ENCODE measurements at regions not wholly inside any gene's neighbourhood (a gene's known extent, or its start where the extent isn't known, plus 50 kb on each side); places are given as distances from the start of the nearest gene placed in this dataset.

DNA sequence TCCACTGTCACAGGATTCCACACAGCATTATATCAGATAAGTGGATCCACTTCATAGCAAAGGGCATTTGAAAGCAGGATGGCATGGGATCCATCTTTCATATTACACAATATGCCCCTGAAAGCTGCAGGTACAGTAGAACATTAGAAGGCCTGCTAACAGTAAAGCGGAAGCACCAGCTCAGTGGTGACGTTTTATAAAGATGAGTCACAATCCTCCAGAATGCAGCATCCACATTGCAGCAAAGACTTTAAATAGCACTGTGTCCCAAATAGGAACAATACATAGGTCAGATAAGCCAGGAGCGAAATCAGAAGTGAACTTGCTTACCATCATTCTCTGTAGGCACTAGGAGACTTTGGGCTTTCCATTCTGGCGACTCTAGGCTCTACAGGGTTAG lies 609.5 kb upstream of the FAT1 start:
- TF ChIP-seq, protein P1, sequence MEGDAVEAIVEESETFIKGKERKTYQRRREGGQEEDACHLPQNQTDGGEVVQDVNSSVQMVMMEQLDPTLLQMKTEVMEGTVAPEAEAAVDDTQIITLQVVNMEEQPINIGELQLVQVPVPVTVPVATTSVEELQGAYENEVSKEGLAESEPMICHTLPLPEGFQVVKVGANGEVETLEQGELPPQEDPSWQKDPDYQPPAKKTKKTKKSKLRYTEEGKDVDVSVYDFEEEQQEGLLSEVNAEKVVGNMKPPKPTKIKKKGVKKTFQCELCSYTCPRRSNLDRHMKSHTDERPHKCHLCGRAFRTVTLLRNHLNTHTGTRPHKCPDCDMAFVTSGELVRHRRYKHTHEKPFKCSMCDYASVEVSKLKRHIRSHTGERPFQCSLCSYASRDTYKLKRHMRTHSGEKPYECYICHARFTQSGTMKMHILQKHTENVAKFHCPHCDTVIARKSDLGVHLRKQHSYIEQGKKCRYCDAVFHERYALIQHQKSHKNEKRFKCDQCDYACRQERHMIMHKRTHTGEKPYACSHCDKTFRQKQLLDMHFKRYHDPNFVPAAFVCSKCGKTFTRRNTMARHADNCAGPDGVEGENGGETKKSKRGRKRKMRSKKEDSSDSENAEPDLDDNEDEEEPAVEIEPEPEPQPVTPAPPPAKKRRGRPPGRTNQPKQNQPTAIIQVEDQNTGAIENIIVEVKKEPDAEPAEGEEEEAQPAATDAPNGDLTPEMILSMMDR (IDR thresholded peaks at IDR 0.05; ENCODE audit: insufficient read depth, missing control alignments): no peak
- FAIRE-seq: no peak
- no peak for DNase-seq (ENCODE audit: insufficient read length, low spot score)

DNA sequence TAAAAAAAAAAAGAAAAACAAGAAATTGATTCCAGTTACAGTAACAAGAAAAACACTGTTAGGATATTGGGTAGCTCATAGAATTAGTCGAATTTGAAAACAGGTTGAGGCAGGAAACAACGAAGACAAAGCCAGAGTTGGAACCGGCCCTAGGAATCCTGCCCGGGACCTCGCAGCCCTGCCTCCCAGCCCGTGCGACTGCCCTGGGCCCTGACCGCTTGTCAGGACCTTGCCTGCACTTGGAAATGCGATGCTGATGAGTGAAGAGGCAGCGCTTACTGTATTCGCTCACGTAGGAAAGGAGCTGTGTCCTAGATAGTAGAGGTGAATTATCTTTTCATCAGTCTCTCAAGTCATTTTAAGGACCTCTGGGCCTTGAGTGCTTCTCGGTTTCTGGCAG lies 611.7 kb upstream of the FAT1 start:
- TF ChIP-seq, protein P1 (IDR thresholded peaks at IDR 0.05; ENCODE audit: insufficient read depth, missing control alignments): no peak
- no peak for DNase-seq (ENCODE audit: insufficient read length, low spot score)
- FAIRE-seq: no peak

DNA sequence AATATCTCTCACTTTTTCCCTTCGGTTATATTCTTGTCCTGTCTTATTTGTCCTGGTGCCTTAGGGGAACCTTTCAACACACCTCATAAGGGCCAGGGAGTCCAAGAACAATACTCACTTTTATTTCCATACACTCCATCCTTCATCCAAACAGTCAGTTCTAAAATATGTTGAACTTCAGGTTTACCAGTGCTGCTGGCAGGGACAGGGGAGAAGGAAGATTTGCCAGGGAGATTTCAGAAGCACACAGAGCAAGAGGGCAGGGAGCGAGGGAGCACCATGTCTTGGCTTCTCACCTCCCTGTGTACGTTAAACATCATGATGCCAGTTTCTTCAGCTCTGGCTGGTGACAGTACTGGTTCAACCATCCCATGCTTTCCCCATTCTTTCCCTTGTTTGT lies 631.1 kb upstream of the FAT1 start:
- FAIRE-seq: no peak
- DNase-seq (ENCODE audit: insufficient read length, low spot score): no peak
- TF ChIP-seq, protein P1 (IDR thresholded peaks at IDR 0.05; ENCODE audit: insufficient read depth, missing control alignments): no peak

DNA sequence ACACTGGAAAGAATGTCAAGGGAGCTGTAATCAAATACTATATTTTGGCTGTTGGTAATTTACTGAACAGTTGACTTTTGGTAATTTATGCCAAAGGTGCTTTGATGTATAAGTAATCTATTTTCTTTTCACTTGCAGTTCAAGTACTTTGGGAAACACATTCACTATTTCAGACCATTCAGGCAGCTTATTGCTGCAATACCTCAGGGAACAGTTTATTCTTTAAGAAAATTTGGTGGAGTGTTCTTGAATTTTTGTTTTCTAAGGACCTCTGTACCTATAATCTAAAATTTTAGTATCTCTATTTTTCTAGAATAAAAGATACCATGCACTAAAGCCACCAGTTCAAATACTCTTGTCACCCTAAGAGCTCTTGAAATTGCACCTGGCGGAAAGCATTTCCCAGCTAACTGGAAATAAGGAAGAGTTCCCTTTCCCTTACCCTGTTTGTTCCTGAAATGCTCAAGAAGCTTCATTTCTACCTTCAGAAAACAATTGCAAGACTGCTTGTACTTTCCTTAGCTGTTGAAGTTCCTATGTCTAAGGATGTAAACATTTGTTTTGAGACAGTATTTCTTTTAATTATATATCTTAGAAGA lies 633.5 kb upstream of the FAT1 start:
- FAIRE-seq: no peak
- no peak for DNase-seq (ENCODE audit: insufficient read length, low spot score)
- TF ChIP-seq, protein P1 (IDR thresholded peaks at IDR 0.05; ENCODE audit: insufficient read depth, missing control alignments): no peak

DNA sequence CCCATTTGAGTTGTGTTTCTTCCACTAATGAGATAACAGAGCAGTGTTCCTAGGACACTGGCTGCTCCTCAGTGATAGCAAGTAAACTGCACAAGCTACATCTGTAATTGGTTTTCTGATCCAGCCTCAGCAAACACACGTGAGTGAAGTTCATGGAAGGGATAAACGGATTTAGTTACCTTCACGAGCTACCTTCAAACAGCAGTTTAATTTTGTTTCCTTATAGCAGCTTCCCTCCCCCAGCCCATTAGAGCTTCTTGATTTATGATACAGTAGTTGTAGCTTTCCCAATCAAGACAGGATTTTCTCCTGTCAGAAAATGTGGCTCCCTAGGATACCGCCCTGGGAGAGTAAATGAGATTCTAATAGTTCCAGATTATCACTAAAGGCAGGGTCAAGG lies 634.2 kb upstream of the FAT1 start:
- no peak for FAIRE-seq
- TF ChIP-seq, protein P1 (IDR thresholded peaks at IDR 0.05; ENCODE audit: insufficient read depth, missing control alignments): no peak
- DNase-seq (ENCODE audit: insufficient read length, low spot score): no peak

DNA sequence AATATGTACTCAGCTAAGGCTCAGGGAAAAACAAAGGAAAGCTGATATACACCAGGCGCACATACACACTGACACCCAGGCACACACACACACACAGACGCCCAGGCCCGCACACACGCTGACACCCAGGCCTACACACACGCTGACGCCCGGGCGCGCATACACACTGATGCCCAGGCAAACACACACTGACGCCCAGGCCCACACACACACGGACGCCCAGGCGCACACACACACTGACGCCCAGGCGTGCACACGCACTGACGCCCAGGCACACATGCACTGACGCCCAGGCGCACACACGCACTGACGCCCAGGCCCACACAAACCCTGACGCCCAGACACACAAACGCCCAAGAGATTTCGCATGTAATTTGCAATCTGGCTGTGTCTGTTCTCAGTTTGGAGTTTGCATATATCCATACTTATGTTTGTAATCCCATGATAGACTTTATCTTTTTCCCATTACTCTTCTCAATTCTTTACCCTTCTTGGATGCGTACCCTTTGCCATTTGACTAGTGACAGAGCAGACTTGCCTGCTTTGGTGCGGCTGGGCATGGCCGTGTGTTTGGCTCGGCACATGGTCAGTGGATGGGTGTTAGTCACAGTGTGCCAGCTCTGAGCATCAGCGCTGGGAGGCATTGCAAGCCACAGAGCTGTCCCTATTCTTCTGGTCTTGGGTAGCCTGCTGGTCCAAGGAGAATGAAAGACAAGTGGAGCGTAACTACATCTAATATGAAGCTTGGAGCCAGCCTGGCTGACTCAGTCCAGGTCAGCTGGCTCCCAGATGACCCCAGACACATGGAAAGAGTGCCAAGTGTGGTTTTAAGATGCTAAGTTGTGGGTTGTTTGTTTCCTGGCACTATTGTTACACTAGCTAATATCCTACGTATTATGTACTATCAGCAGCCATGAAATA lies 632.4 kb upstream of the ZFP42 start:
- no peak for FAIRE-seq
- DNase-seq (ENCODE audit: insufficient read length, low spot score): no peak
- TF ChIP-seq, protein P1 (IDR thresholded peaks at IDR 0.05; ENCODE audit: insufficient read depth, missing control alignments): no peak

DNA sequence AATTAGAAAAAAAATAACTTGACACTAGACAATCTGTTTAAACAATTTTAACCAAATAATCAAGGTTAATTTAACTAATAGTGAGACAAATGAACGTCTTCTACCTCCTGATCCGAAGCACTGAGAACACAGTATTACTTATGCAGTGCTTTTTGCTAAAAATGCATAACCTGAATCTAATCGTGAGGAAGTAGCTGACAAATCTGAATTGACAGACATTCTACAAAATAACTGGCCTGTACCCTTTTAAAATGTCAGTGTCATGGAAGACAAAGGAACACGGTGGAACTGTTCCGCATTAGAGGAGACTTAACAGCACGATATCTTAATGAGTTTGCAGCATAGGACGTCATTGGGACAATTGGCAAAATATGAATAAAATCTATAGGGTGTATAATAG lies 631.2 kb upstream of the ZFP42 start:
- TF ChIP-seq, protein P1 (IDR thresholded peaks at IDR 0.05; ENCODE audit: insufficient read depth, missing control alignments): no peak
- no peak for DNase-seq (ENCODE audit: insufficient read length, low spot score)
- no peak for FAIRE-seq
